GM23338 (cell line): ENCODE measurements at regions not wholly inside any gene's neighbourhood (a gene's known extent, or its start where the extent isn't known, plus 50 kb on each side); places are given as distances from the start of the nearest gene placed in this dataset.

ENCODE experiments used
- ATAC-seq: fragments of 200-7000 bp; cut with Tn5 transposase; 3 replicates; pipeline ENCODE4 v1.9.1; 2020
- DNase-seq: peaks from one replicate; pipeline ENCODE4 v3.0.0-alpha.2; 2015; ENCODE audit warnings: low spot score
- H2AFZ ChIP-seq: fragments of 200-600 bp; sonication (generic); 2 replicates; pipeline ENCODE4 v1.8.0; 2016; ENCODE audit warnings: antibody characterized with exemption, mild to moderate bottlenecking, moderate library complexity
- H3F3A ChIP-seq: fragments of 200-600 bp; sonication (generic); replicated peaks from 2 replicates; pipeline ENCODE4 v1.8.0; 2017; ENCODE audit warnings: antibody characterized with exemption, mixed run types, low read depth
- H3K27ac ChIP-seq: fragments of 200-600 bp; sonication (generic); 2 replicates; pipeline ENCODE4 v1.6.1; 2016; ENCODE audit warnings: low read depth
- H3K27me3 ChIP-seq: fragments of 200-600 bp; sonication (generic); 2 replicates; pipeline ENCODE4 v1.8.0; 2016; ENCODE audit warnings: mild to moderate bottlenecking, mixed run types, moderate library complexity; ENCODE audit not compliant: insufficient read depth
- H3K36me3 ChIP-seq: fragments of 200-600 bp; sonication (generic); 2 replicates; pipeline ENCODE4 v1.8.0; 2016; ENCODE audit warnings: mild to moderate bottlenecking; ENCODE audit not compliant: insufficient read depth
- H3K4me1 ChIP-seq: fragments of 200-600 bp; sonication (generic); 2 replicates; pipeline ENCODE4 v1.8.0; 2016; ENCODE audit warnings: mild to moderate bottlenecking, moderate library complexity; ENCODE audit not compliant: insufficient read depth
- H3K4me2 ChIP-seq: fragments of 200-600 bp; sonication (generic); 2 replicates; pipeline ENCODE4 v1.7.1; 2017; ENCODE audit warnings: mixed run types
- H3K4me3 ChIP-seq: fragments of 200-600 bp; sonication (generic); 2 replicates; pipeline ENCODE4 v1.6.1; 2016; ENCODE audit warnings: mixed run types
- H3K79me2 ChIP-seq: fragments of 200-600 bp; sonication (generic); replicated peaks from 2 replicates; pipeline ENCODE4 v1.8.0; 2017; ENCODE audit warnings: mild to moderate bottlenecking; ENCODE audit not compliant: insufficient read depth
- H3K9me2 ChIP-seq: fragments of 200-600 bp; sonication (generic); 2 replicates; pipeline ENCODE4 v1.8.0; 2017; ENCODE audit not compliant: insufficient read depth
- H4K20me1 ChIP-seq: fragments of 200-600 bp; sonication (generic); replicated peaks from 2 replicates; pipeline ENCODE4 v1.8.0; 2017; ENCODE audit warnings: mild to moderate bottlenecking; ENCODE audit not compliant: insufficient read depth
- H3K27ac Mint-ChIP-seq: 2 replicates; pipeline ENCODE4 v1.8.0; 2020; ENCODE audit warnings: inconsistent platforms, mild to moderate bottlenecking, moderate library complexity, mixed read lengths
- H3K27me3 Mint-ChIP-seq: 3 replicates; pipeline ENCODE4 v1.8.0; 2022; ENCODE audit warnings: low read depth, mild to moderate bottlenecking, moderate library complexity, mixed read lengths, inconsistent platforms; ENCODE audit not compliant: insufficient read depth, poor library complexity
- H3K36me3 Mint-ChIP-seq: 3 replicates; pipeline ENCODE4 v1.8.0; 2021; ENCODE audit warnings: low read depth, mild to moderate bottlenecking, inconsistent platforms, moderate library complexity, mixed read lengths
- H3K4me1 Mint-ChIP-seq: 3 replicates; pipeline ENCODE4 v1.8.0; 2020; ENCODE audit warnings: mild to moderate bottlenecking, inconsistent platforms, mixed read lengths
- H3K4me3 Mint-ChIP-seq: 3 replicates; pipeline ENCODE4 v1.8.0; 2021; ENCODE audit warnings: moderate library complexity, mild to moderate bottlenecking, inconsistent platforms, mixed read lengths
- H3K9me3 Mint-ChIP-seq: 3 replicates; pipeline ENCODE4 v1.8.0; 2020; ENCODE audit warnings: moderate library complexity, mild to moderate bottlenecking, inconsistent platforms, mixed read lengths
- CREB1 ChIP-seq: fragments of 250-450 bp; sonication (Bioruptor Pico); IDR thresholded peaks from 2 replicates; pipeline ENCODE4 v1.5.0; 2020; ENCODE audit warnings: low read depth, mild to moderate bottlenecking, moderate library complexity
- EZH2 ChIP-seq: fragments of 200-600 bp; sonication (generic); IDR thresholded peaks from one replicate; pipeline ENCODE4 v1.8.0; 2017; ENCODE audit warnings: antibody characterized with exemption, mild to moderate bottlenecking, low read depth; ENCODE audit not compliant: unreplicated experiment
- EZH2phosphoT487 ChIP-seq: fragments of 200-600 bp; sonication (generic); IDR thresholded peaks from one replicate; pipeline ENCODE4 v1.8.1; 2018; ENCODE audit warnings: antibody characterized with exemption; ENCODE audit not compliant: unreplicated experiment
- JUNB ChIP-seq: IDR thresholded peaks from one replicate; pipeline ENCODE4 v1.6.1; 2016; ENCODE audit warnings: antibody characterized with exemption; ENCODE audit not compliant: unreplicated experiment
- POLR2AphosphoS5 ChIP-seq: IDR thresholded peaks from 2 replicates; pipeline ENCODE4 v1.6.1; 2016; ENCODE audit warnings: antibody characterized with exemption, low read depth
- ZNF331 ChIP-seq: fragments of 250-450 bp; sonication (Bioruptor Pico); IDR thresholded peaks from 2 replicates; pipeline ENCODE4 v1.5.0; 2020; ENCODE audit warnings: low read depth, mild to moderate bottlenecking, moderate library complexity
- ZNF462 ChIP-seq: fragments of 250-450 bp; sonication (Bioruptor Pico); IDR thresholded peaks from 2 replicates; pipeline ENCODE4 v1.5.0; 2020; ENCODE audit warnings: mild to moderate bottlenecking, moderate library complexity
- TF ChIP-seq, protein P1 (sequence below): IDR thresholded peaks from 2 replicates; pipeline ENCODE4 v1.6.1; 2016; ENCODE audit warnings: antibody characterized with exemption

GRCh38 chr4:159977907-159978617 is 875.2 kb downstream of the RAPGEF2 start:
- Mint-ChIP-seq H3K4me1 (peaks cover 40% of the 10 kb centered on the region), H3K27ac (no peak overlapping the region; the same call in 1 of the 2 replicates), H3K9me3 (peaks cover 13% of the 10 kb centered on the region), H3K27me3 (peaks cover 4% of the 10 kb centered on the region), H3K36me3 (peaks cover 26% of the 10 kb centered on the region), H3K4me3 (no peak overlapping the region)
- peak overlapping the region; percentile 4; the same call in 1 of the 2 replicates for H3K4me2 ChIP-seq
- H3K4me3 ChIP-seq = no peak overlapping the region
- H3F3A ChIP-seq = no peaks in the 10 kb centered on the region
- H4K20me1 ChIP-seq = no peaks in the 10 kb centered on the region
- H3K9me2 ChIP-seq = peaks cover 8% of the 10 kb centered on the region
- no peaks in the 10 kb centered on the region for H3K27me3 ChIP-seq
- H3K27ac ChIP-seq = no peak overlapping the region
- H2AFZ ChIP-seq = no peak overlapping the region
- peaks cover 24% of the 10 kb centered on the region for H3K4me1 ChIP-seq
- TF ChIP-seq, protein P1, sequence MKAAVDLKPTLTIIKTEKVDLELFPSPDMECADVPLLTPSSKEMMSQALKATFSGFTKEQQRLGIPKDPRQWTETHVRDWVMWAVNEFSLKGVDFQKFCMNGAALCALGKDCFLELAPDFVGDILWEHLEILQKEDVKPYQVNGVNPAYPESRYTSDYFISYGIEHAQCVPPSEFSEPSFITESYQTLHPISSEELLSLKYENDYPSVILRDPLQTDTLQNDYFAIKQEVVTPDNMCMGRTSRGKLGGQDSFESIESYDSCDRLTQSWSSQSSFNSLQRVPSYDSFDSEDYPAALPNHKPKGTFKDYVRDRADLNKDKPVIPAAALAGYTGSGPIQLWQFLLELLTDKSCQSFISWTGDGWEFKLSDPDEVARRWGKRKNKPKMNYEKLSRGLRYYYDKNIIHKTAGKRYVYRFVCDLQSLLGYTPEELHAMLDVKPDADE = no peak
- TF ChIP-seq ZNF462 (CRISPR knock-in tag) = no peak
- TF ChIP-seq ZNF331 (CRISPR knock-in tag) = no peak
- TF ChIP-seq POLR2AphosphoS5 = no peak
- no peak for TF ChIP-seq CREB1
- no peak for TF ChIP-seq JUNB
- TF ChIP-seq EZH2 = no peak
- TF ChIP-seq EZH2phosphoT487 = no peak
- H3K79me2 ChIP-seq = no peaks in the 10 kb centered on the region
- ATAC-seq (no peak), DNase-seq (no peak)
- H3K36me3 ChIP-seq = no peaks in the 10 kb centered on the region
